ENCODE measurements at regions not wholly inside any gene's neighbourhood (a gene's known extent, or its start where the extent isn't known, plus 50 kb on each side); places are given as distances from the start of the nearest gene placed in this dataset.

DNA sequence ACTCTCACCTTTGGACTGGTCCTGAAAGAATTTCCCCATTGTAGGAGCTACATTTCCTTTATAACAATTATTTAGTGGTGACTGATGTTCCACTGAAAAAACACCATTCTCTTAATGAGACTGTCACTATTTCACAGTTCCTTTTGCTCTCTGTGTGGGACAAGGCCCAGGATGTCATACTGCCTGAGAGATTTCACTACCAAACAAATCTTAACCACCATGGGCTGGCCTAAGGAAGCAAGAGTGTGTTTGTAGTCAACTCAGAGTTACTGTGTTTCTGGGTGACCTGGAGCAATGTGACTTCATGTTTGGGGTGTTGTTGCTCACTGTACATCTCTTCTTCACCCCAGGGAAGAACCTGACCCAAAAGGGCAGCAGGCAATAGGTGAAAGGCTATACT, 50.1 kb upstream of the ZNF608 start:
- Histone ChIP-seq H3K27me3 (ENCODE audit: control insufficient read depth in 1 of 2, insufficient read depth in 2 of 2, low read length in 1 of 2) (no peaks in the 10 kb centered on the region), H3K4me3 (ENCODE audit: low read length in 2 of 2) (no peak overlapping the region), H3K36me3 (ENCODE audit: control insufficient read depth in 1 of 2, insufficient read depth in 2 of 2, low read length in 1 of 2) (no peaks in the 10 kb centered on the region), H3K27ac (ENCODE audit: low read depth in 1 of 2, low read length in 2 of 2) (no peak overlapping the region), H3K9me3 (ENCODE audit: control insufficient read depth, low read length) (no peaks in the 10 kb centered on the region), H3K4me1 (ENCODE audit: control insufficient read depth in 1 of 2, insufficient read depth in 2 of 2, low read length in 2 of 2) (no peaks in the 10 kb centered on the region)
- DNase-seq (no peak), ATAC-seq (ENCODE audit: low FRiP score) (no peak)
- intact Hi-C loops (cut with DNase I): no loop called here

- 83 to 86% methylated on average over 12 of the region's 12 CpGs for WGBS, 2 donors
- Histone ChIP-seq H3K27me3 (ENCODE audit: control insufficient read depth in 1 of 2, insufficient read depth in 2 of 2, low read length in 1 of 2) (no peaks in the 10 kb centered on the region), H3K4me3 (ENCODE audit: low read length in 2 of 2) (no peak overlapping the region), H3K9me3 (ENCODE audit: control insufficient read depth, low read length) (no peaks in the 10 kb centered on the region), H3K36me3 (ENCODE audit: control insufficient read depth in 1 of 2, insufficient read depth in 2 of 2, low read length in 1 of 2) (no peaks in the 10 kb centered on the region), H3K27ac (ENCODE audit: low read depth in 1 of 2, low read length in 2 of 2) (no peak overlapping the region), H3K4me1 (ENCODE audit: control insufficient read depth in 1 of 2, insufficient read depth in 2 of 2, low read length in 2 of 2) (no peaks in the 10 kb centered on the region)
- intact Hi-C loops (cut with DNase I): no loop called here
- DNase-seq: no peak
- ATAC-seq (ENCODE audit: low FRiP score): no peak
Measured at GRCh38 chr5:124797665-124798087, 51.2 kb upstream of the ZNF608 start.

DNA sequence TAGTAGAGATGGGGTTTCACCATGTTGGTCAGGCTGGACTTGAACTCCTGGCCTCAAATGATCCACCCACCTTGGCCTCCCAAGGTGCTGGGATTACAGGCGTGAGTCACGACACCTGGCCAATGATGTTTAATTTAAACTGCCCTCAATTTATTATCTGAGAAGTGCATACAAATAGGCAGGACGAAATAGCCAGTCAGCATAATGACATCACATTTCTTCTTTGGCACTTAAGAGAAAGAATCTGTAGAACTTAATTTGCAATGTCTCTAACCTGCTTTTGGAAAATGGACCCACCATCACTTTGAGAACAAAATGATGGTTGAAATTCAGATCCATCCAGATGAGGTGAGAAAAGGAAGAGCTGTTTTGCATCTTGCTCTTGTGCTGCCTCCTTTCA, 52.5 kb upstream of the ZNF608 start:
- intact Hi-C loops (cut with DNase I): no loop called here
- ATAC-seq (ENCODE audit: low FRiP score) (no peak), DNase-seq (no peak)
- Histone ChIP-seq H3K4me3 (ENCODE audit: low read length in 2 of 2) (no peak overlapping the region), H3K4me1 (ENCODE audit: control insufficient read depth in 1 of 2, insufficient read depth in 2 of 2, low read length in 2 of 2) (no peaks in the 10 kb centered on the region), H3K27ac (ENCODE audit: low read depth in 1 of 2, low read length in 2 of 2) (no peak overlapping the region), H3K9me3 (ENCODE audit: control insufficient read depth, low read length) (no peaks in the 10 kb centered on the region), H3K36me3 (ENCODE audit: control insufficient read depth in 1 of 2, insufficient read depth in 2 of 2, low read length in 1 of 2) (no peaks in the 10 kb centered on the region), H3K27me3 (ENCODE audit: control insufficient read depth in 1 of 2, insufficient read depth in 2 of 2, low read length in 1 of 2) (no peaks in the 10 kb centered on the region)
- 94 to 95% methylated on average over 3 of the region's 3 CpGs for WGBS, 2 donors

DNA sequence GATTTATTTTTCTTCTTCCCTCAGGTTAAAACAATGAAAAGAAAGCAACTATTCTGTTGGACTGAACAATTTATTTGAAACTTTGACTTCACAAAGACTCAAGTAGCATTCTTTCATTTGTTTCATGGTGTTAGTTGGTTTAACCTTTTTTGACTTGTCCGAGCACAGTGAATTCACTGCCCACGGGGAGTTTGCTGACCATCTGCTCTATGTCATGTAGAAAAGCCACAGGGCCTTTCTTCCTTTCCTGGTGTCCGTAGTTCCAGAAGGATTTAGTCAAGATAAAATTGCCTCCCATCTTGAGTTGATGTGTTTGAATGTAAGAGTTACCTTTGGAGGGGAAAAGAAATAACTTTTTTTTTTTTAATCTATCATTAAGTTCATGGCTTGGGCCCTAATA, 55.1 kb upstream of the ZNF608 start:
- 92 to 94% methylated on average over 3 of the region's 3 CpGs for WGBS, 2 donors
- Histone ChIP-seq H3K27me3 (ENCODE audit: control insufficient read depth in 1 of 2, insufficient read depth in 2 of 2, low read length in 1 of 2) (no peaks in the 10 kb centered on the region), H3K9me3 (ENCODE audit: control insufficient read depth, low read length) (no peaks in the 10 kb centered on the region), H3K4me1 (ENCODE audit: control insufficient read depth in 1 of 2, insufficient read depth in 2 of 2, low read length in 2 of 2) (no peaks in the 10 kb centered on the region), H3K4me3 (ENCODE audit: low read length in 2 of 2) (no peak overlapping the region), H3K27ac (ENCODE audit: low read depth in 1 of 2, low read length in 2 of 2) (no peak overlapping the region), H3K36me3 (ENCODE audit: control insufficient read depth in 1 of 2, insufficient read depth in 2 of 2, low read length in 1 of 2) (no peaks in the 10 kb centered on the region)
- no peak for ATAC-seq (ENCODE audit: low FRiP score)
- no peak for DNase-seq
- intact Hi-C loops (cut with DNase I): no loop called here

GRCh38 chr5:124803617-124804323, 57.3 kb upstream of the ZNF608 start:
- ATAC-seq (ENCODE audit: low FRiP score) (no peak), DNase-seq (no peak)
- no peaks in the 10 kb centered on the region for H3K36me3 ChIP-seq (ENCODE audit: control insufficient read depth in 1 of 2, insufficient read depth in 2 of 2, low read length in 1 of 2)
- H3K4me3 ChIP-seq (ENCODE audit: low read length in 2 of 2): no peak overlapping the region
- intact Hi-C loops (cut with DNase I): no loop called here
- no peaks in the 10 kb centered on the region for H3K9me3 ChIP-seq (ENCODE audit: control insufficient read depth, low read length)
- WGBS, 2 donors: 81 to 99% methylated on average over 3 of the region's 3 CpGs
- H3K27me3 ChIP-seq (ENCODE audit: control insufficient read depth in 1 of 2, insufficient read depth in 2 of 2, low read length in 1 of 2): no peaks in the 10 kb centered on the region
- no peak overlapping the region for H3K27ac ChIP-seq (ENCODE audit: low read depth in 1 of 2, low read length in 2 of 2)
- H3K4me1 ChIP-seq (ENCODE audit: control insufficient read depth in 1 of 2, insufficient read depth in 2 of 2, low read length in 2 of 2): no peaks in the 10 kb centered on the region

DNA sequence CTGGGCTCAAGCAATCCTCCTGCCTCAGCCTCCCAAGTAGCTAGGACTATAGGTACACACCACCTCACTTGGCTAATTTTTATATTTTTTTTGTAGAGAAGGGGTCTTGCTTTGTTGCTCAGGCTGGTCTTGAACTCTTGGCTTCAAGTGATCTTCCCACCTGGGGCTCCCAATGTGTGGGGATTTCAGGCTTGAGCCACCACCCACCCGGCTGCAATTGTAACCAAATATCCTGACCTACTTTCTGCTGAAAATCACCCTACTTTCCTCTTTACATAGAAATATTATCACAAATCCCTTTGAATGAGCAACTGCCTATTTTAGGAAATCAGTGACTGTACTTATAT, 59.6 kb upstream of the ZNF608 start:
- H3K36me3 ChIP-seq (ENCODE audit: control insufficient read depth in 1 of 2, insufficient read depth in 2 of 2, low read length in 1 of 2): no peaks in the 10 kb centered on the region
- DNase-seq (no peak), ATAC-seq (ENCODE audit: low FRiP score) (no peak)
- H3K27ac ChIP-seq (ENCODE audit: low read depth in 1 of 2, low read length in 2 of 2): no peak overlapping the region
- H3K27me3 ChIP-seq (ENCODE audit: control insufficient read depth in 1 of 2, insufficient read depth in 2 of 2, low read length in 1 of 2): no peaks in the 10 kb centered on the region
- 95 to 100% methylated on average over 1 of the region's 1 CpG for WGBS, 2 donors
- no peaks in the 10 kb centered on the region for H3K9me3 ChIP-seq (ENCODE audit: control insufficient read depth, low read length)
- no peaks in the 10 kb centered on the region for H3K4me1 ChIP-seq (ENCODE audit: control insufficient read depth in 1 of 2, insufficient read depth in 2 of 2, low read length in 2 of 2)
- H3K4me3 ChIP-seq (ENCODE audit: low read length in 2 of 2): no peak overlapping the region
- intact Hi-C loops (cut with DNase I): no loop called here

DNA sequence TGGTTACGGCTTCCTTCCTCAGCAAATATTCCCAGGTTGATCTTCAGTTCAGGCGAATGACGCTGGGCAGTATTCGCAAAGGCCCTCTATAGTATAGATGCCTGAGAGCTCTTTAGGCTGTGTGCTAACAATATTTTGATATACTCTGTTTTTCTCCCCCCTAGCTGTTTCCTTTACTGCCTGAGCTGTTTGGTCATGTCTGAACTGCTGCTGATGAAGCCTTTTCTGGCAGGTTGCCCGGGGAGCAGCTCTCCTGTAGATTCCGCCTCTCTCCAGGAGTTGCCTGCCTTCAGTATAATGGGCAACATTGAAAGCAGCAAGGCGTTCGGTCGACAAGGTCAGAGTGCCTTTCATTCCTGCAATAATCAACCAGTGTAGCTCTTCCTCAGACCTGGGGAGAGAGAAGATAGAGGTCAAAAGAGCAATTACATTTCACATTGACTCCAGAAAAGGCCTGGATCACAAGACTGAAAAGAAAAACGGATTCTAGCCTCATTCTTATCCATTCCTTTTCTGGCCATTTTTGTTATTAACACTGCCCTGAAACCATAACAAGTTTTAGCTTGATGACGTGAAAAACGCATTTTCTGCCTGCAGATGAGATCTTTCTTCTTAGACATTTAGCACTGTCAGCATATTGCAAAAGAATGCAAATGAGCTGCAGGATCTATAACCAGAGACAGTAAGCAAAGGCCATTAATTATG, 60.1 kb upstream of the ZNF608 start:
- Histone ChIP-seq H3K36me3 (ENCODE audit: control insufficient read depth in 1 of 2, insufficient read depth in 2 of 2, low read length in 1 of 2) (no peaks in the 10 kb centered on the region), H3K4me1 (ENCODE audit: control insufficient read depth in 1 of 2, insufficient read depth in 2 of 2, low read length in 2 of 2) (no peaks in the 10 kb centered on the region), H3K9me3 (ENCODE audit: control insufficient read depth, low read length) (no peaks in the 10 kb centered on the region), H3K27ac (ENCODE audit: low read depth in 1 of 2, low read length in 2 of 2) (no peak overlapping the region), H3K4me3 (ENCODE audit: low read length in 2 of 2) (no peak overlapping the region), H3K27me3 (ENCODE audit: control insufficient read depth in 1 of 2, insufficient read depth in 2 of 2, low read length in 1 of 2) (no peaks in the 10 kb centered on the region)
- WGBS, 2 donors: 75 to 78% methylated on average over 12 of the region's 12 CpGs
- intact Hi-C loops (cut with DNase I): no loop called here
- DNase-seq (peak in 1 of 2 donors; percentile 62), ATAC-seq (ENCODE audit: low FRiP score) (no peak)

DNA sequence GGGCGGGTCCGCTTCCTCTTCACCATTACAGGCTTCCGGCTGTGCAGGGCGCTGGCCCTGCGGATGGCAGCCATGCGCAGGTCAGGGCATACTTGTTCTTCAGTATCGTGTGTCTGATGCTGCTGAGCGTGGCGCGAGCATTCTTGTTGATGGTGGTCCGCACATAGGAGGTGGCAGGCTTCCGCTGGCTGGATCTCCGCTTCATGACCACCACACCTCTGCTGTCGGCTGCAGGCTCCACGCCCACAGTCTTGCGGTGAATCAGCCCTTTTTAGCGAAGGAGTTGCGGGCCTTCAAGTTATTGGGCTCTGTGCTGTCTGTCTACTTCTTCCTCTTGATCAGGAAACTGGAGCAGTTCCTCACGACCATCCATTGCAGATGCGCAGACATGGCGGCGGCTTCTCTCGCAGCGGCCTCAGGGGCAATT, 62.4 kb upstream of the ZNF608 start:
- Histone ChIP-seq H3K27ac (ENCODE audit: low read depth in 1 of 2, low read length in 2 of 2) (no peak overlapping the region), H3K36me3 (ENCODE audit: control insufficient read depth in 1 of 2, insufficient read depth in 2 of 2, low read length in 1 of 2) (no peaks in the 10 kb centered on the region), H3K9me3 (ENCODE audit: control insufficient read depth, low read length) (no peaks in the 10 kb centered on the region), H3K27me3 (ENCODE audit: control insufficient read depth in 1 of 2, insufficient read depth in 2 of 2, low read length in 1 of 2) (no peaks in the 10 kb centered on the region), H3K4me1 (ENCODE audit: control insufficient read depth in 1 of 2, insufficient read depth in 2 of 2, low read length in 2 of 2) (no peaks in the 10 kb centered on the region), H3K4me3 (ENCODE audit: low read length in 2 of 2) (no peak overlapping the region)
- 98 to 99% methylated on average over 24 of the region's 24 CpGs for WGBS, 2 donors
- no peak for DNase-seq
- intact Hi-C loops (cut with DNase I): no loop called here
- ATAC-seq (ENCODE audit: low FRiP score): no peak

DNA sequence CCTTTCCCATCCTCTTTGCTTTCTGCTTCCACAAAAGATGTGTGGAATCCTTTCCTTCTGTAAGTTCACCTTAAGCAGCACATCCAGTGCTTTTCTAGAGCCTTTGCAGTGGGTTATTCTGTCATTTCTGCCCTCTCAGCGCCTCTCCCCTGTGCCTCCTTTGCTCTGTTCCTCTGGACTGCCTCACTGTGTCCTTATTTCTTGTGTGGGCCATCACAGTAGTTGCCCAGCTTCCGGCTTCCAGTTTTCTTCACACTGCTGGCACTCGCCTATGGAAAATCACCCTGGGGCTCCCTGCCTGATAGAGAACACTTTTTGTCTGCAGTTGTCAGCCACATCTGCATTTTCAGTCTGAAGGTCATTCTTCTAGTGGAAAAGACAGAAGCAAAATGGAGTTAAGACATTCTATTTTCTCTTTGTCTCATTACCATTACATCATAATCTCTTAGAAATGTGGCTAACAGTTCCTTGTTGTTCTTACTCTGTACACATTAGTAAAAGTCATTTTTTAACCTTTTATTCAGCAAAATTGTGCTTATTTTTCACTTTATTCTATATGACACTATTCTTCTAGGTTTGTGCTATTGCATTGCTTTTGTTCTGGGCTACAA, 64.1 kb upstream of the ZNF608 start:
- Histone ChIP-seq H3K4me3 (ENCODE audit: low read length in 2 of 2) (no peak overlapping the region), H3K9me3 (ENCODE audit: control insufficient read depth, low read length) (no peaks in the 10 kb centered on the region), H3K36me3 (ENCODE audit: control insufficient read depth in 1 of 2, insufficient read depth in 2 of 2, low read length in 1 of 2) (no peaks in the 10 kb centered on the region), H3K27me3 (ENCODE audit: control insufficient read depth in 1 of 2, insufficient read depth in 2 of 2, low read length in 1 of 2) (no peaks in the 10 kb centered on the region), H3K27ac (ENCODE audit: low read depth in 1 of 2, low read length in 2 of 2) (no peak overlapping the region), H3K4me1 (ENCODE audit: control insufficient read depth in 1 of 2, insufficient read depth in 2 of 2, low read length in 2 of 2) (no peaks in the 10 kb centered on the region)
- intact Hi-C loops (cut with DNase I): no loop called here
- no peak for DNase-seq
- WGBS, 2 donors: 88 to 93% methylated on average over 3 of the region's 3 CpGs
- ATAC-seq (ENCODE audit: low FRiP score): no peak
